GM18861 (cell line): ENCODE measurements at regions not wholly inside any gene's neighbourhood (a gene's known extent, or its start where the extent isn't known, plus 50 kb on each side); places are given as distances from the start of the nearest gene placed in this dataset.

ENCODE experiments used
- ATAC-seq: cut with Tn5 transposase; IDR thresholded peaks from one replicate; pipeline ENCODE4 v1.9.1; 2021; ENCODE audit not compliant: unreplicated experiment

DNA sequence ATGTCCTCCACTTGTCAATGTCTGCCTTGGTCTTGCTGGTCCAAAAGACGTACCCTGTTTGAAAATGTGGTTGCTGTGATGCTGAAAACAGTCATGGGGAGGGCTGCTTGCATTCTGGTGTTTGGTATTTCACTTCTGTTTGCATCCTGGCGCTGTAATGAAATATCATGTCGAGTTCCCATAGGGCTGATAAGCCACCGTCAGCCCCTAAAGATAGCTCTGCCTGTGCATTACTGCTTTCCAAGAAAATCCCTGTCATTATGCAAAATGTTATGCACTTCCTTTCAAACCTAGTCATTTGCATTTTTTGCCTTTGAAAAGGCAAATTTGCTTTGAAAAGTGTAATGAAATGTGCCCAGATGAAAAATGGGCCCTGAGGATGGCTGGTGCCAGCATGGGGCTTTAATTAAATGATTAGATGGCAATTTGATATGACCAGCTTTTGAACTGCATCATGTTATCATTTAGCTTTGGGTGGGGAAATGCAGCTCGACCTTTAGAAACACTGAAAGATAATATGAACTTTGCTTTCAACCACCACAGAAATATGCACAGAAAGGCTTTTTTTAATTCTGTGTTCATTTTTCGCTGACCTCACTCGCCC is 374.4 kb upstream of the SGCD start:
- ATAC-seq: no peak

DNA sequence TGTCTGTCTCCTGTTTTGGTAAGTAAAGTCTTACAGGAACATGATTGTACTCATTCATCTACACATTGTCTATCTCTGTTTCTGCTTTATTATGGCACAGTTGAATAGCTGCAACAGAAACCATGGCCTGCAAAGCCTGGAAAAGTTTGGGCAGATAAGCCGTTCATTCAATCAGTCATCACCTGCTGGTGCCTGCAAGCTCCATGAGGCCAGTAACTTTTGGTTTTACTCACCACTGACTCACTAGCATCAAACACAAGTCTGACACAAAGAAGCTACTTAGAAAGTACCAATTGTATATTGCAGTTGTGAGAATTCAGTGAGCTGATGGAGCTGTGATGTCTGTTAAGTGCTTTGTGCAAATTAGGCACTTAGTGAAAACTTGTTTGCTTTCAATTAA is 373.6 kb upstream of the SGCD start:
- ATAC-seq: no peak

DNA sequence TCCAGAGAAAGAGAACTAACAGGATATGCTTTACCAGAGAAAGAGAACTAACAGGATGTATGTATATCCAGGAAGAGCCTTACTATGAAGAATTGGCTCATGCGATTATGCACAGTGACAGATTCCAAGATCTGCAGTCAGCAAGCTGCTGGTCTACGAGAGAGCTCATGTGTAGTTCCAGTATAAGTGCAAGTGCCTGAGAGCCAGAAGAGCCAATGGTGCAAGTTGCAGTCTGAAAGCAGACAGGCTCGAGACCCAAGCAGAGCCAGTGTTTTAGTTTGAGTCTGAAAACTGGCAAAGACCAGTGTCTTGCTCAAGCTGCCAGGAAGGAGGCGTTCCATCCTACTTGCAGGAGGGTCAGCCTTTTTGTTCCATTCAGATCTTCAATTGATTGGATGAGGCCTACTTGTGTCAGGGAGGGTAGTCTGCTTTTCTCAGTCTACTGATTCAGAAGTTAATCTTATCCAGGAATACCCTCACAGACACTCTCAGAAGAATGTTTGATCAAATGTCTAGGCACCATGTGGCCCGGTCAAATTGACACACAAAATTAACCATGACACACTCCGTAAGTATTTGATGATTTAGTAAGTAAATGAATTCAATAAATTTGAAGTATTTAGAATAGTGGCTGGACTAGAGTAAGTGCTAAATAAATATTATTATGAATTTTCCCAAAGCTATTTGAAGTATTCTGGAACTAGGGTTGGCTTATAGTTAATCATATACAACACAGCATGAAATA is 372.1 kb upstream of the SGCD start:
- no peak for ATAC-seq

DNA sequence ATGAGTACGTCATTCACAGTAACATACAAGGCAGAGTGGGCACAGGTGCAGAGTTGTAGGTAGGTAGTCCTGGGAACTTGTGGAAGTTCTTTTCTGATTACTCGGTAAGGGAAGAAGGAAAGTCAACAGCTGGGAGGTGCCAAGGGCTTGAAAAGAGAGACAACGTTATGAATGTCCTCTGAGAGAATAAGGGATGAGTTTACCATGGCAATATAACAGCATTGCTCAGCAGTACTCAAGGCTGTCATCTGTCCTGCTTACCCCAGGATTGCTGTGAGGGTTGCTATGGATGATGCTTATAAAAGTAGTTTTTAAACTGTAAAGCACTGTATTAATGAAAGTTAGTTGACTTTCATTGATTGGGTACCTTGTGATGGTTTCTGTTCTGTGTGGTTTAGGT is 369.1 kb upstream of the SGCD start:
- no peak for ATAC-seq

DNA sequence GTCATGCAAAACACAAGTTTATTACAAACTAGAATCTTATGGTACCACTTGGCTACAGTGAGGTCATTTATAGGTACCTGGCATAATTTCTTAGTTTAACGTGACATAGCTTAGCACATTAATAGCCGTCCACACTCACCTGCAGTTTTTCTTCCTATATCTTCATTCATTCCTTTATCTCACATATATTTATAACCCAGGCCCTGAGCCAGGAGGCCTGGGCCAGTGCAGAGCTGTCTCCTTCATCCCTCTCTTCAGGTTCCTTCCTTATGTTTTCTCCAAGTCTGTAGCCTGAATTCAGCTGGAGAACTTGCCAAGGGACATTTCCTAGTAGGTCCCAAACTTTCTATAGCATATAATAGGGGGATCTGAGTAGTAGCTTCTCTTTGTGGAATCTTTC is 367.9 kb upstream of the SGCD start:
- no peak for ATAC-seq

DNA sequence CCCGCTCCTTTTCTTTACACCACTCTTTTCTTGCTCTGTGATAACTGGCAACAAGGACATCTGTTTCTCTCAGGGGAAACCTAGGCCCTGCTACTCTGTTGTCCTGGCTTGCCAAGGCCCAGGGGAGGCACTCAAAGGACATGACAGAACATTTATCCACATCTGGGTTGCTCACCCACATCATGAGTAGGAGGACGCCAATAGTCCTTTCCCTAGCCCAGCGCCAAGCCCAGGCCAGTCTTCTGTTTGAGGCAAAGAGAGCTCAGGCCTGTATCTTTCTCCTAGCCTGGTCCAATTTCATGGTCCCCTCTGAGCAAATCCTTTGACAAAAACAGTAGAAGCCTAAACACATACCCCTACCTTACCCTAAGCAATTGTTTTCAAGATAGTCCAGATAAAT is 366.8 kb upstream of the SGCD start:
- no peak for ATAC-seq

DNA sequence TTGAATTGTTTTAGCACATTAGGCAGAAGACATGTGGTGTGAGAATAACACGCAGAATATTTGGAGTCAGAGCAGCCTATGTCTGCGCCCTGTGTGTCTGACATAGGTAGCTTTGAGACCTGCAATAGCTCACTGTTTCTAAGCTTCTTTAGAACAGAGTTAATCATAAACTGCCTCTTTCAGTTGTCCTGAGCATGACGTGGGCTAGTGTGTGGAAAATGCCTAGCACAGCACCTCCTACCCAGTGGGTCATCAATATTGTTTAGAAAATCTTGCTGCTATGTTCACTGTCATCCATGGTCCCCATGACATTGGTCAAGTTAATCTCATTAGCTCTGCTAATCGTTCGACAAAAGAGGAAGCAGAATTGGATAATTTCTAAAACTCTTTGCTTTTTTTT is 357.4 kb upstream of the SGCD start:
- ATAC-seq: no peak

DNA sequence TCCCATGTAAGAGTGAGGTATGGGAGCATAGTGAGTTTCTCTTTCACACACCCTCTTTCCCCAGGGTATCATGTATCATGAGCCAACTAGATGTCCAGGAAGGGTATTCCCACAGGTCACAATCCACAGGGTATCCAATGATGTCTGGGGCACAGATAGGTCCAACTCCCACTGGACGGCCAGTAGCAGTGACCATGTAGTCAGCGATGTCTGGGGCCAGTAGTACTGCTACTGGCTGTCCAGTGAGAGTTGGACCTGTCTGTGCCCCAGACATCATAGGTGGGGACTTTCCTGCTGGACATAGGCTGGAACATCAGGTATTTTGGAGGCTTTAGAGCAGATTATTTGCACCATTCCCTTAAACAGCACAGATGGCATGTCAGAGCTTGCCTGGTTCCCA is 352.6 kb upstream of the SGCD start:
- ATAC-seq: no peak

DNA sequence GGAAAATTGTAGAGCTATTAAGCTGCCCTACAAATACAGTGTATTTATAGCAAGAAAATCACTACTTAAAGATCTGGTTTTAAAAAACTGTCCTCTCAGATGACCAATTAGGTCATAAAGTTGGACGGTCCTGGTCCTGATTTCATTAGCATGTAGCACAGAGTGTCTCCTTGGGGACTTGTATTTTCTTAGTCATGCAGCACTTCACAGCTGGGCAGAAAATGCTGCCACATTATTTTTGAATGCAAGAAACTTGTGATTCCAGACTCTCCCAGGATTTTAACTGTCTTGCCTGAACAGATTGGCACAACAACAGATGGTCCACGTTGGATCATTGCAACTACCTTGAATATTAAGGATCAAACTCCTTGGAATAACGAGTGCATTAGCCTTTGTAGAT is 348.1 kb upstream of the SGCD start:
- no peak for ATAC-seq

DNA sequence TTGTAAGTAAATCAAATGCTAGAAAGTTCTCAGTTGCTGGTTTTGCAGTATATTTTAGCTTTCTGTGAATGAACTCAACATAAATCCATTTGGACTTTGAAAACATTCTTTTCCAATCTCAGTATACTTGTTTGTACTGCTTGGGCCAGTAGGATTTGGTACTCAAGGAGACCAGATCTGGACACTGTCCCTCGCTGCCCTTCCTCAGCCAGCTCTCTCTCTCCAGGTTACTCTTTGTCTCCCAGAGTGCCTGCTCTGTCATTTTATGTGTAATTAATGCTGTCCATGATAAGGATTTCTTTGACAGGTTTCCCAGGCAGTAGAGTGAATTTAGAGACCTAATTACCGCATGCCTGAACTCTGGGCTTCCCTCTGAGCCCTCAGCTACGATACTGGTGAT is 344.6 kb upstream of the SGCD start:
- no peak for ATAC-seq

DNA sequence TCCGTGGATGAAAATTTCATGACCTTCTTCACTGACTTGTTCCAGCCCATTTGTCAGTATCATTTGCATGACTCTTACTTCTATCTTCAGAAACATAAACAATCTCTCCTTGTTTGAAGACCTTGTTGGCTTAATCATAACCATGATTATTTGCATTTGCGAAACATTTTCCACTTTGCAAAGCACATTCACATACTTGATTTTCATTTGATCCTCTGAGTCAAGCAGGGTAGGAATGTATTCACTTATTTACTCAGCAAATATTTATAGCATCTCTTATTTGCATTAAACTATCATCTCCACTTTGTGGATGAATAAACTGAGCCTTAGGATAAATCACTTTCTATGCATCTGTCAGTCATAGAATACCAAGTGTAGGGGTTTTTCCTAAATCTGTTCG is 343.0 kb upstream of the SGCD start:
- ATAC-seq: no peak

DNA sequence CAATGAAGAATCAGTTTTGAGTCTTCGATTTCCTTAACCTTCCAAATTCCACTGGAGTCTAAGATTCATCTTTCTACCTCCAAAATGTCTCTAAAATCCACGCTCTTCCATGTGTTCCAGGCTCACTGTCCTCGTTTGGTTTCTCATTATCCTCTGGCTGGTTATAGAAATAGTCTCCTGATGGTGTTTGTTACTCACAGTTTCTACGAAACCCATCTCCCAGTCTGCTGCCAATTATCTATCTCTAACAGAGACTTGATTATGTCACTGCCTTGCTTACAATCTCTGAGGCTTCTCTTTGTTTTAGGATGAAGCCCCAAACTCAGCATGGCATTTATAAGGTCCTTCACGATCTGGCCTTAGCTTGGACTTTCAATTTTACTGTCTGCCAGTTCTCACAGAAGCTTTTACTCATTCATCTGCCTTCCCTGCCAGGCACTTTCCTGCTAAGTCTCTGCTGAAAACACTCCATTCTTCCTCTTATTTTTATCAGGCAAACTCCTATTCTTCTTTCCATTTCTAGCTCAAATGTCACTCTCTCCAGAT is 339.6 kb upstream of the SGCD start:
- no peak for ATAC-seq

DNA sequence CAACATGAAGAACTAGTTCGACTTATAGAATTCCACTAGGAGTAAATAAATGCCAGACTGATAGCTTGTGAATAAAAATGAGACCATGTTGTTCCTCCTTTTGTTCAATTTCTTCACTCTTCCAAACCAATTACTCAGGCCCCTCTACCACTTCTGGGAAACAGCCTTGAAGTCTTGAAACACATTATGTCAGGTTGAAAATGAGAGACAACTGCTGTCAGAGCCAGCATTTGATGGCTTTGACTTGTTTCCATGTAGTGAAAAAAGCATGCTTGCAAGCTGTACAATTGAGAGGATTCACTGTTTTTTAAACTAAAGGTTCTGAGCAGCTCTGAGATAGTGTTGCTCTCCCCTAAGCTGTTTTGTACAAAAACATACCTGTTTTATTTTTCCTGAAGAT is 337.1 kb upstream of the SGCD start:
- ATAC-seq: no peak

DNA sequence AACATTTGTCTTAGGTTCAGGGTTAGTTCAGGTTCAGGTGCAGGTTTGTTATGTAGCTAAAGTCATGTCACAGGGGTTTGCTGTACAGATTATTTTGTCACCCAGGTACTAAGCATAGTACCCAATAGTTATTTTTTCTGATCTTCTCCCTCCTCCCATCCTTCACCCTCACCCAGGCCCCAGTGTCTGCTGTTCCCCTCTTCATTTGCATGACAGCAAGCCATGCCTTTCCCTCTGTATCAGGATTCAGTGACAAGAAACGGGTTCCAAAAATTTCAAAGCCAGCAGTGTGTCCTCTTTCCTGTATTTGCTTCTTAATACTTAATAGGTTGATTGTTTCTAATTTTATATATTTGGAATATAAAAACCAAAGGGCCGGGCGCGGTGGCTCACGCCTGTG is 330.8 kb upstream of the SGCD start:
- ATAC-seq: no peak

DNA sequence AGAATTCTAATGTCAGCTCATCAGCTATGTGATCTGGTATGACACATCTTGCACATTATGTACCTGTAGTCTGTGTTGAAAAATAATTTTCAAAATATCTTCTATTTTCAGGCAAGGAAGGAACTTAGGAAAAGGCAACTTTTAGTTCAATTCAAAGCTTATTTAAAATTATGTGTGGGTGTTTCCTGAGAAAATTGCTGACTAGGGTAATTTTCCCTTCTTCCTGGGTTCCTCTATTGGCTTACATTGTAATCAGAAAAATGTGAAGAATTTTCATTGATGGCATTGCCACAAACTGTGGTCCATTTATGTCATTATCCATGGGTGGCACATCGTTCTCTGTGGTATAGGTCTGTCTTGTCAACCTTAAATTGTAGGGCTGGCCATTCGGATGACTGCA is 328.7 kb upstream of the SGCD start:
- no peak for ATAC-seq

DNA sequence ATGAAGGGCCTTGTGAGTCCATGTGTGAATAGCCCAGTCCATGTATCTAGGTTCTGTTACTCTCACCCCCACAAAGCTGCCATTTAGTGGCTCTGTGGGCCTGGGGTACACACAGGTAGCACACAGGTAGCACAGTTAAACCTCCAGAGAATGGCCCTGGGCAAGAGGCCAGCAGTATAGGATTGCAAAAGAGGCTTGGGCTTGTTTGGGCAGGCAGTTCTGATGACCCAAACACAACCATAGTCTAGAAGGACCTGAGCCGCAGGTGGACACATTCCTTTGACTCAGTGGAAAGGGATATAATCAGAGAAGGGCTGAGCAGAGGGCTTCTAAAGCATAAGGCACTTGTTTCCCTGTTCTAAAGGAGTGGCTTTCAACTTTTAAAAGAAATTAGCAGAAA is 326.8 kb upstream of the SGCD start:
- no peak for ATAC-seq

DNA sequence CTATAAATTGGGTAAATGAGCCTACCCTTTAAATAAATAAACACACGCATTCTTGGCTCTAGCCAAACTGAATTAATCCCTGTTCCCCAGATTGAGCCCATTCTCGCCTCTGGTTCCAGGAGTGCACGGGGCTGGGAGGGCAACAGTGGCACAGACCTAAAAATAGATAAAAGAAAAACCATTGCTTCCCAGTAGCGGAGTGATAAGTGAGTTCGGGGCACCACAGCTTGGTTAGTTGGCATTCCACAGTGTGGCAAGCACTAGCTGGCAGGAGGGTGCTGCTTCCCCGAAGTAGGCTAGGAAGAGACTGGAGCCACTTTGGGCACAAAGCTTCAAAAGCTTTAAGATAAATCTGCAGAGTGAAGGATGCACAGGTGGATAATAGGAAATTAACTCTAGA is 322.2 kb upstream of the SGCD start:
- ATAC-seq: no peak

DNA sequence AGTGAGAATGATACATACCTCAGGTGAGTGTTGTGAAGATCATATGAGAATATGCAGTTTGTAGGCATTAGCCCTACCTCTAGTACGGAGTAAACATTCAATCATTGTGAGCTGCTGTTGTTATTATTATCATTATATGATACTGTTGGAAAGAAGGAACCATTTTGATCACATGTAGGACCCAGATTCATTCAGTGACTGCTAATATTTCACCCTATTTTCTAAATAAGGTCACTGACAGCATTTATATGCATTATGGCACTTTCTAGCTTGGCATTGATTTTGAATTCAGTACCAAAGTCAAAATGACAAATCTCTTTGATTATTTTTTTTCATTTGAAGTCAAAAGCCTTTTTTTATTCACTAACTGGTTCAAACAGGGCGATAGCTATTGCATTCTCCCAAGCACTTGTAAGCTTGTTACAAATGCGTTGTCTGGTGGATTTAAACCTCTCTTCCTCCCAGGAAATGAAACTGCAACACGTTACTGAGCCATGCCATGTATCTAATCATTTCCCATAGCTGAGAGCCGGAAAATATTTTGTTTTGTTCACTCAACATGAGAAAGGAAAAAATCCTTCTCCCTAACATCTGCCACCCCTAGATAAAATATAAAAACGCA is 320.8 kb upstream of the SGCD start:
- no peak for ATAC-seq

DNA sequence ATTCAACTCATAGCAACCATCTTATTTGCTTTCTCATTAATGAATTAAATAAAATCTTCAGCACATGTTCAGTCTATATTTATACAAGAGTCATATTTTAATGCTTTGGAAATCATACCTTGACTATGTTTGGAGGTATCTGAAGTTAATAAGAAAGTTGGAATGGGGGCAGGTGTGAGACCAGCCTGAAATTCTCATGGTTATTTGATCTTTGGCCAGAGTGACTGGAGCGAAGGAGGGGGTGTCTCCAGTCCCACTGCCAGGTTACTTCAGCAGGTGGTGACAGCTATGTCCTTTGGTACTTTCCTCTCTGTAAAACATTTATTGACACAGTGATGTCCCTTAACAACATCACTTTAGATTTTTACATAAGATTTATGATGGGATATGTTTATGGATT is 318.1 kb upstream of the SGCD start:
- ATAC-seq: no peak

DNA sequence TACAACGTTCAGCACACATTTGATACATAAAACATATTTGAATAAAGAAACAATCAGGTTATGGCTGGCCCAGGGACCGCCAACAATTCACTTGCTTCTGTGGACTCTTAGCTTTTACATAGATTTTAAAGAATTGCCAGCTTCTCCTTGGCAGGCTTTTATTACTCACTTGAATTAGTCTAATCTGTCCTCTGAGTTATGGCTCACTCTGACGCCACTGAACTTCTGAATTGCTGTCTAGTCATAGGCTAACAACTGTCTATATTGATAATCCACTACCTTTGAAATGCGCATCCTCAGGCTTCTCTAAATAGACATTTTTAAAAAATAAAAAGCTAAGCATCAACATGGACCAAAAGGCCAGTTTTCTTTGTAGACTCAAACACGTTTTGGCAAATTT is 317.4 kb upstream of the SGCD start:
- no peak for ATAC-seq

DNA sequence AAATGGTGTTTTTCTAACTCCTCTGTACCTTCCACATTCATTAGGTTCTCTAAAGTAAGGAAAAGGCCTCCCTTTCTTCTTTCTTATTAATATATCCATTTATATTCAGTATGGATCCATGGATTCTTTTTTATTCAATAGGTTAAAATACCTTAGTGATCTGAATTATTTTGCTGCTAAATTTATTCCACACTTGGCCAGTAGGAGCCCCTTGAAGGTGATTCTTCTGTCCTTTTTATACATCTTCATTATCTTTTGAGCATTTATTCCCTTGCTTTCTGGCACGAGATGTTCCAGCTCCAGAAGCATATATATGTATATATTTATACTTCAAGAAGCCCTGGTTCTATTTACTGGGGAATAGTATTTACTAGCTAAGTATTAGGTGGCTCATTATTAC is 311.8 kb upstream of the SGCD start:
- ATAC-seq: no peak

DNA sequence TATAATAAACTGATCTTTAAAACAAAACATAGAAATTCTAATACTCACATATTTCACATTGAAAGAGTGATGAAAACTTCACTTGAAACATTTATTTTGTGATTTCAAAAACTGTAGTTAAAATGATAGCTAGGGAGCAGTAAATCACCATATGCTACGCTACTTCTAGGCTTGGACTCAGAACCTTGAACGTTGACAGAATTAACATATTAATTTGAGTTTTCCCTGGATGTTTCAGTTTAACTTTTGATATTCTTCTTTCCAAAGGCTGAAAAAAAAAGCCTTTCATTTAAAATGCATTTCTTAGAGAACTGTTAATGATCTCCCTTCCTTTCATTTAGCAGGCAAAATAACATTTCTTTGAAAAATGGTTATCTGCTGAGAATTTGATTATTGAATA is 307.8 kb upstream of the SGCD start:
- no peak for ATAC-seq
